Kidney (tissue), 13 donors: ENCODE measurements at regions not wholly inside any gene's neighbourhood (a gene's known extent, or its start where the extent isn't known, plus 50 kb on each side); places are given as distances from the start of the nearest gene placed in this dataset.

Experiments used
- DNase-seq, 5 donors: peaks; one replicate each; pipeline ENCODE4 v3.0.0-alpha.2; 2013 to 2020
- FAIRE-seq: peaks from 2 replicates; lab custom pipeline; 2012; peaks lifted over from hg19 to GRCh38; lab: Jason Lieb, UNC
- H3K27ac ChIP-seq, 2 donors: one replicate each; pipeline ENCODE4 v1.7.0; 2013; ENCODE audit warnings: low read depth in 2 of 2, low read length in 2 of 2, inconsistent platforms in 1 of 2
- H3K27me3 ChIP-seq: one replicate; pipeline ENCODE4 v1.7.1; 2013; ENCODE audit warnings: low read length, inconsistent platforms; ENCODE audit not compliant: control insufficient read depth, insufficient read depth
- H3K36me3 ChIP-seq, 3 donors: one replicate each; pipeline versions ENCODE4 v1.7.0 to v1.7.1; 2013; ENCODE audit warnings: low read length in 3 of 3, control low read depth in 1 of 3, inconsistent platforms in 1 of 3; ENCODE audit not compliant: insufficient read depth in 3 of 3, control insufficient read depth in 2 of 3
- H3K4me1 ChIP-seq, 3 donors: one replicate each; pipeline versions ENCODE4 v1.7.0 to v1.7.1; 2013; ENCODE audit warnings: low read length in 3 of 3, inconsistent platforms in 1 of 3, low read depth in 1 of 3; ENCODE audit not compliant: control insufficient read depth in 2 of 3, insufficient read depth in 2 of 3
- H3K4me3 ChIP-seq, 3 donors: one replicate each; pipeline versions ENCODE4 v1.7.0 to v1.8.1; 2013; ENCODE audit warnings: low read length in 3 of 3, control low read depth in 1 of 3, inconsistent platforms in 1 of 3
- H3K9ac ChIP-seq, 3 donors: one replicate each; pipeline versions ENCODE4 v1.7.0 to v1.7.1; 2013; ENCODE audit warnings: low read length in 3 of 3, control low read depth in 1 of 3, inconsistent platforms in 1 of 3
- H3K9me3 ChIP-seq, 3 donors: one replicate each; pipeline versions ENCODE4 v1.7.0 to v1.7.1; 2013; ENCODE audit warnings: low read length in 3 of 3, control low read depth in 1 of 3, inconsistent platforms in 1 of 3; ENCODE audit not compliant: control insufficient read depth in 2 of 3, insufficient read depth in 1 of 3
- CTCF ChIP-seq: IDR thresholded peaks from 3 replicates; pipeline ENCODE4 v1.5.1; 2012; ENCODE audit warnings: mild to moderate bottlenecking, moderate library complexity, borderline replicate concordance; ENCODE audit not compliant: insufficient read depth; ENCODE audit errors: extremely low read depth
- intact Hi-C: fragments of 100-400 bp; cut with DNase I; formaldehyde crosslinking; loops from one replicate; pipeline ENCODE4 v1.11.1; 2022
- donor health status: control.
- donor health status: control.
- donor health status: control.
- donor health status: control.
- donor health status: control.
- donor health status: DM: yes; HTN: yes; CAD: no.
- donor health status: Normal renal cell carcinoma (clear cell type).

GRCh38 chr1:105872817-105873216 is 1183.7 kb upstream of the PRMT6 start:
- Histone ChIP-seq H3K9ac (no peak overlapping the region), H3K27me3 (no peaks in the 10 kb centered on the region), H3K36me3 (no peaks in the 10 kb centered on the region), H3K4me1 (no peaks in the 10 kb centered on the region), H3K27ac (no peak overlapping the region), H3K9me3 (no peaks in the 10 kb centered on the region), H3K4me3 (no peak overlapping the region)
- DNase-seq (no peak), FAIRE-seq (no peak)
- no peak for TF ChIP-seq CTCF
- intact Hi-C loops, result no loop called here

DNA sequence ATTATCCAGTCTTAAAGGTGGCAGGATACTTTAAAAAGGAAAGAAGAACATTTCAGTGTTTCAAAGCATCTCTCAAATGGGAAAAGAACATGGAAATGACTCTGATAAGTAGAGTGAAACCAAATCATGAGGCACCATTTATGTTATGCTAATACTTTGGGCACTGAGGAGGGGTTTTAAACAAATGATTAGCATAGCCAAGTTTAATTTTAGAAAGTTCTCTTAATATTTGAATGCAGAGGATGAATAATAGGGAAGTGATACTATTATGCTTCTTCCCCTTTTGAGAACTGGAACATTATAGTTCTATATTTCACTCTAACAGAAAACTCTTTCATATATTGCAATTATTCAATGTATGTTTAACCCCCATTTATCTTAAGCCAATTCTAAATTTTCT is 1181.9 kb upstream of the PRMT6 start:
- Histone ChIP-seq H3K4me3 (no peak overlapping the region), H3K36me3 (no peaks in the 10 kb centered on the region), H3K27ac (no peak overlapping the region), H3K9me3 (no peaks in the 10 kb centered on the region), H3K4me1 (no peaks in the 10 kb centered on the region), H3K27me3 (no peaks in the 10 kb centered on the region), H3K9ac (no peak overlapping the region)
- intact Hi-C loops, result no loop called here
- TF ChIP-seq CTCF, result no peak
- no peak for FAIRE-seq
- DNase-seq, result no peak

GRCh38 chr1:105886309-105886708 is 1170.2 kb upstream of the PRMT6 start:
- no peak overlapping the region for H3K27ac ChIP-seq
- H3K36me3 ChIP-seq, result no peaks in the 10 kb centered on the region
- no peak overlapping the region for H3K4me3 ChIP-seq
- no peaks in the 10 kb centered on the region for H3K9me3 ChIP-seq
- H3K4me1 ChIP-seq, result no peaks in the 10 kb centered on the region
- no peaks in the 10 kb centered on the region for H3K27me3 ChIP-seq
- FAIRE-seq (no peak), DNase-seq (no peak)
- no peak for TF ChIP-seq CTCF
- no peak overlapping the region for H3K9ac ChIP-seq
- intact Hi-C loops, result no loop called here

DNA sequence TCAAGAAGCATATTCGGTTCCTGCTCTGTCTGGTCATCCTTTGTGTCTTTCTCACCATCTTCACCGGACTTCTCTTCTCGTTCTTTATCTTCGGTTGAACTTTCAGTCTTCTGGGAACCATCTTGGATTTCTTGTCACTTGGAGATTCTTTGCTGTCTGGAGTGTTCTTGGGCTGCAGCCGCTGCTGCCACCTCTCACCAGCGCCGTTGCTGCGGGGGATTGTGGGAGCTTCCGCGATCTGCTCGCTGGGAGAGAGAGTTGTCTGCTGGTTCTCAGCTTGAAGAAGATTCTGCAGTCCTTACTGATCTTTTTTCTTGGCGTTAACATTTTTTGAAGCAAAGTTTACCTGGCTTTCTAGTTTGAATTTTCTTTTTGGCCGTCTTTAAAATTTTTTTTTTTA is 1165.2 kb upstream of the PRMT6 start:
- no peaks in the 10 kb centered on the region for H3K36me3 ChIP-seq
- no peak overlapping the region for H3K9ac ChIP-seq
- no peak for FAIRE-seq
- H3K9me3 ChIP-seq, result no peaks in the 10 kb centered on the region
- TF ChIP-seq CTCF, result no peak
- no peaks in the 10 kb centered on the region for H3K4me1 ChIP-seq
- H3K4me3 ChIP-seq, result no peak overlapping the region
- H3K27ac ChIP-seq, result no peak overlapping the region
- no peak for DNase-seq
- intact Hi-C loops, result no loop called here
- no peaks in the 10 kb centered on the region for H3K27me3 ChIP-seq
